AG04449 (cell line): ENCODE measurements at regions not wholly inside any gene's neighbourhood (a gene's known extent, or its start where the extent isn't known, plus 50 kb on each side); places are given as distances from the start of the nearest gene placed in this dataset.

ENCODE experiments used
- CTCF ChIA-PET: fragments of 350-600 bp; formaldehyde crosslinking; extraction: SDS; loops from one replicate; lab custom pipeline; 2021; ENCODE audit warnings: antibody characterized with exemption; lab: Yijun Ruan, JAX
- POLR2A ChIA-PET: fragments of 400-600, 350-600 bp; formaldehyde crosslinking; extraction: SDS; loops from one replicate; lab custom pipeline; 2020; ENCODE audit warnings: antibody characterized with exemption, inconsistent platforms; lab: Yijun Ruan, JAX
- DNase-seq: peaks from one replicate; pipeline ENCODE4 v3.0.0-alpha.2; 2010; ENCODE audit warnings: low read depth, low spot score
- H3K4me3 ChIP-seq: 2 replicates; pipeline ENCODE4 v1.5.1; 2011; ENCODE audit warnings: low read depth, mild to moderate bottlenecking, control low read depth, low read length
- CTCF ChIP-seq: IDR thresholded peaks from one replicate; pipeline ENCODE4 v1.5.1; 2011; ENCODE audit warnings: mild to moderate bottlenecking, moderate library complexity, low read length, control low read depth, inconsistent platforms; ENCODE audit not compliant: insufficient read depth; ENCODE audit errors: missing control alignments

- no peak for DNase-seq
- POLR2A ChIA-PET = no interaction called here
- no peak overlapping the region for H3K4me3 ChIP-seq
- CTCF ChIA-PET = no interaction called here
- no peak for TF ChIP-seq CTCF
Observed at GRCh38 chr12:111184161-111184560, 184.7 kb downstream of the PHETA1 start.

GRCh38 chr12:111183094-111183493 is 185.8 kb downstream of the PHETA1 start:
- CTCF ChIA-PET = no interaction called here
- DNase-seq = no peak

GRCh38 chr12:111182382-111182781 is 186.5 kb downstream of the PHETA1 start:
- no peak overlapping the region for H3K4me3 ChIP-seq
- POLR2A ChIA-PET = no interaction called here
- no peak for TF ChIP-seq CTCF
- CTCF ChIA-PET = no interaction called here
- DNase-seq = no peak

More at GRCh38 chr12:111183094-111183493, 185.8 kb downstream of the PHETA1 start:
- no peak overlapping the region for H3K4me3 ChIP-seq
- POLR2A ChIA-PET = no interaction called here
- TF ChIP-seq CTCF = no peak

- H3K4me3 ChIP-seq = no peak overlapping the region
- POLR2A ChIA-PET = no interaction called here
- TF ChIP-seq CTCF = no peak
- no peak for DNase-seq
- CTCF ChIA-PET = no interaction called here
Observed at GRCh38 chr12:111181143-111181726, 187.7 kb downstream of the PHETA1 start.

- DNase-seq = no peak
- ChIA-PET POLR2A (no interaction called here), CTCF (no interaction called here)
- H3K4me3 ChIP-seq = no peak overlapping the region
- no peak for TF ChIP-seq CTCF
Observed at GRCh38 chr12:111180426-111181142, 188.3 kb downstream of the PHETA1 start.

- DNase-seq = no peak
- CTCF ChIA-PET = no interaction called here
- POLR2A ChIA-PET = no interaction called here
Observed at GRCh38 chr12:111178181-111179081, 190.5 kb downstream of the PHETA1 start.

More at GRCh38 chr12:111178181-111179081, 190.5 kb downstream of the PHETA1 start:
- H3K4me3 ChIP-seq = no peak overlapping the region
- no peak for TF ChIP-seq CTCF
